H1 (cell line): ENCODE measurements at regions not wholly inside any gene's neighbourhood (a gene's known extent, or its start where the extent isn't known, plus 50 kb on each side); places are given as distances from the start of the nearest gene placed in this dataset.

Source experiments
- CEBPB ChIP-seq: IDR thresholded peaks from 2 replicates; pipeline ENCODE4 v1.6.1; 2012; ENCODE audit warnings: low read depth, low read length
- EGR1 ChIP-seq: IDR thresholded peaks from 2 replicates; pipeline ENCODE4 v1.6.1; 2011; ENCODE audit warnings: low read depth, low read length, borderline replicate concordance
- FOSL1 ChIP-seq: IDR thresholded peaks from 2 replicates; pipeline ENCODE4 v1.6.1; 2011; ENCODE audit warnings: mild to moderate bottlenecking, low read depth, low read length, moderate library complexity; ENCODE audit not compliant: insufficient read depth
- POLR2A ChIP-seq, 2 experiments: IDR thresholded peaks; 1 replicate in 1 of 2; 2 replicates in 1 of 2; pipeline ENCODE4 v1.6.1; 2011; ENCODE audit warnings: low read depth in 2 of 2, low read length in 2 of 2, mild to moderate bottlenecking in 2 of 2; ENCODE audit errors: control extremely low read depth in 1 of 2
- RAD21 ChIP-seq, 2 experiments: IDR thresholded peaks in 1 of 2; conservative IDR thresholded peaks in 1 of 2; 2 replicates each; pipeline ENCODE4 v1.6.1; 2011; ENCODE audit warnings: low read depth in 2 of 2, low read length in 2 of 2, improper control_type of control experiment in 1 of 2, inconsistent platforms in 1 of 2, mild to moderate bottlenecking in 1 of 2, moderate library complexity in 1 of 2
- SIN3A ChIP-seq, 2 experiments: IDR thresholded peaks in 1 of 2; conservative IDR thresholded peaks in 1 of 2; 2 replicates each; pipeline ENCODE4 v1.6.1; 2011 to 2012; ENCODE audit warnings: low read length in 2 of 2, improper control_type of control experiment in 1 of 2, low read depth in 1 of 2, mild to moderate bottlenecking in 1 of 2
- SP2 ChIP-seq: IDR thresholded peaks from 2 replicates; pipeline ENCODE4 v1.6.1; 2012; ENCODE audit warnings: mild to moderate bottlenecking, low read length, inconsistent platforms
- TF ChIP-seq, protein P1 (sequence below): IDR thresholded peaks from 2 replicates; pipeline ENCODE4 v1.6.1; 2012; ENCODE audit warnings: low read length, inconsistent platforms
- TF ChIP-seq, protein P2 (sequence below), 3 experiments: IDR thresholded peaks; 1 replicate in 2 of 3; 2 replicates in 1 of 3; pipeline versions ENCODE4 v1.5.1 to v1.6.1; 2011; ENCODE audit warnings: low read length in 3 of 3, mild to moderate bottlenecking in 3 of 3, inconsistent platforms in 2 of 3, low read depth in 1 of 3, moderate library complexity in 1 of 3; ENCODE audit not compliant: insufficient read depth in 1 of 3; ENCODE audit errors: control extremely low read depth in 1 of 3

DNA sequence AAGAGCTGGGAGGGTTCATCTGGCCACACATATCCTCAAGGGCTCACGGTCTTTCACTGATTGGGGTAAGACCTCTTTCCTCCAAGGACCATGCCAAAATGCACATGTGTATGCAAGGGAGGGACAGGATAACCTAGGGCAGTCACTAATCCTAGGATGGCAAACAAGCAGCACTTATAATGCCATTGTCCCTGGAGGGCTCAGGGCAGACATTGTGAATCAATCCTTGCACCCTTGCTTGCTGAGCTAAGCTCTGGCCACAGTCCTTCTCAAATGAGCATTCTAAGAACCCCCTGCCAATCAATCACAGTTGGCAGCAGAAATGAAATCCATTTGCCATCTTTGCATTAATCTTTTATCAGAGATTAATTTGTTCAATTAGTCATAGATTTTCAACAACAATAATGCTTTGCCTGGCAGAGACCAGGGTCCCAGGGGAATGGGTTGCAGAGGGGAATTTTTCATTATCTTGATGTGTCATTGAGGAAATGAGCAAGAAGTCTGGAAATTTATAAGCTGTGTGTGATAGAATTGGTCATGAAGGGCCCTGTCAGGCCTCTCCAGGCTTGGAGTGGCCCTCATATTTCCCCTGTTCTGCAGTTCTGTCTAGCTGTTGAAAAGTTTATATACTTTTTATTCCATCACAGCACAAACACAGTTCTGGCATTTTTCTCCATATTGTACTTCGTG, 57.2 kb upstream of the KY start:
- TF ChIP-seq SIN3A (conservative IDR thresholded peaks at IDR 0.05 in 1 of 2, IDR thresholded peaks at IDR 0.05 in 1 of 2; ENCODE audit: low read depth in 1 of 2, low read length in 2 of 2) (no peak), EGR1 (no peak), POLR2A (IDR thresholded peaks at IDR 0.05; ENCODE audit: control extremely low read depth in 1 of 2, low read depth in 2 of 2, low read length in 2 of 2) (no peak), FOSL1 (no peak), SP2 (no peak), CEBPB (no peak), RAD21 (IDR thresholded peaks at IDR 0.05 in 1 of 2, conservative IDR thresholded peaks at IDR 0.05 in 1 of 2; ENCODE audit: low read depth in 2 of 2, low read length in 2 of 2) (no peak)
- TF ChIP-seq, protein P1, sequence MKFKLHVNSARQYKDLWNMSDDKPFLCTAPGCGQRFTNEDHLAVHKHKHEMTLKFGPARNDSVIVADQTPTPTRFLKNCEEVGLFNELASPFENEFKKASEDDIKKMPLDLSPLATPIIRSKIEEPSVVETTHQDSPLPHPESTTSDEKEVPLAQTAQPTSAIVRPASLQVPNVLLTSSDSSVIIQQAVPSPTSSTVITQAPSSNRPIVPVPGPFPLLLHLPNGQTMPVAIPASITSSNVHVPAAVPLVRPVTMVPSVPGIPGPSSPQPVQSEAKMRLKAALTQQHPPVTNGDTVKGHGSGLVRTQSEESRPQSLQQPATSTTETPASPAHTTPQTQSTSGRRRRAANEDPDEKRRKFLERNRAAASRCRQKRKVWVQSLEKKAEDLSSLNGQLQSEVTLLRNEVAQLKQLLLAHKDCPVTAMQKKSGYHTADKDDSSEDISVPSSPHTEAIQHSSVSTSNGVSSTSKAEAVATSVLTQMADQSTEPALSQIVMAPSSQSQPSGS: no peak
- TF ChIP-seq, protein P2, sequence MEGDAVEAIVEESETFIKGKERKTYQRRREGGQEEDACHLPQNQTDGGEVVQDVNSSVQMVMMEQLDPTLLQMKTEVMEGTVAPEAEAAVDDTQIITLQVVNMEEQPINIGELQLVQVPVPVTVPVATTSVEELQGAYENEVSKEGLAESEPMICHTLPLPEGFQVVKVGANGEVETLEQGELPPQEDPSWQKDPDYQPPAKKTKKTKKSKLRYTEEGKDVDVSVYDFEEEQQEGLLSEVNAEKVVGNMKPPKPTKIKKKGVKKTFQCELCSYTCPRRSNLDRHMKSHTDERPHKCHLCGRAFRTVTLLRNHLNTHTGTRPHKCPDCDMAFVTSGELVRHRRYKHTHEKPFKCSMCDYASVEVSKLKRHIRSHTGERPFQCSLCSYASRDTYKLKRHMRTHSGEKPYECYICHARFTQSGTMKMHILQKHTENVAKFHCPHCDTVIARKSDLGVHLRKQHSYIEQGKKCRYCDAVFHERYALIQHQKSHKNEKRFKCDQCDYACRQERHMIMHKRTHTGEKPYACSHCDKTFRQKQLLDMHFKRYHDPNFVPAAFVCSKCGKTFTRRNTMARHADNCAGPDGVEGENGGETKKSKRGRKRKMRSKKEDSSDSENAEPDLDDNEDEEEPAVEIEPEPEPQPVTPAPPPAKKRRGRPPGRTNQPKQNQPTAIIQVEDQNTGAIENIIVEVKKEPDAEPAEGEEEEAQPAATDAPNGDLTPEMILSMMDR (IDR thresholded peaks at IDR 0.05; ENCODE audit: control extremely low read depth in 1 of 3, insufficient read depth in 1 of 3, low read depth in 1 of 3, low read length in 3 of 3): no peak
